H1 (cell line): ENCODE measurements at regions not wholly inside any gene's neighbourhood (a gene's known extent, or its start where the extent isn't known, plus 50 kb on each side); places are given as distances from the start of the nearest gene placed in this dataset.

Experiments used
- EZH2 ChIP-seq: fragments of 200-600 bp; sonication (generic); IDR thresholded peaks from 2 replicates; pipeline ENCODE4 v1.7.1; 2012; ENCODE audit warnings: low read depth, mild to moderate bottlenecking, moderate library complexity, low read length, inconsistent platforms; ENCODE audit not compliant: severe bottlenecking
- MAFK ChIP-seq: IDR thresholded peaks from 2 replicates; pipeline ENCODE4 v1.6.1; 2012; ENCODE audit warnings: low read depth, mild to moderate bottlenecking, improper control_type of control experiment, low read length
- RAD21 ChIP-seq, 2 experiments: IDR thresholded peaks in 1 of 2; conservative IDR thresholded peaks in 1 of 2; 2 replicates each; pipeline ENCODE4 v1.6.1; 2011; ENCODE audit warnings: low read depth in 2 of 2, low read length in 2 of 2, improper control_type of control experiment in 1 of 2, inconsistent platforms in 1 of 2, mild to moderate bottlenecking in 1 of 2, moderate library complexity in 1 of 2
- SIX5 ChIP-seq: IDR thresholded peaks from 2 replicates; pipeline ENCODE4 v1.6.1; 2011; ENCODE audit warnings: mild to moderate bottlenecking, low read depth, low read length
- TAF7 ChIP-seq: optimal IDR thresholded peaks from 2 replicates; pipeline ENCODE3; 2011; ENCODE audit warnings: low read depth, mild to moderate bottlenecking, inconsistent platforms, low read length, moderate library complexity, borderline replicate concordance
- TF ChIP-seq, protein P1 (sequence below): fragments of 300-600 bp; sonication (generic); IDR thresholded peaks from 2 replicates; pipeline ENCODE4 v1.7.1; 2012; ENCODE audit warnings: low read length, moderate library complexity, mild to moderate bottlenecking, inconsistent platforms; ENCODE audit not compliant: insufficient replicate concordance

DNA sequence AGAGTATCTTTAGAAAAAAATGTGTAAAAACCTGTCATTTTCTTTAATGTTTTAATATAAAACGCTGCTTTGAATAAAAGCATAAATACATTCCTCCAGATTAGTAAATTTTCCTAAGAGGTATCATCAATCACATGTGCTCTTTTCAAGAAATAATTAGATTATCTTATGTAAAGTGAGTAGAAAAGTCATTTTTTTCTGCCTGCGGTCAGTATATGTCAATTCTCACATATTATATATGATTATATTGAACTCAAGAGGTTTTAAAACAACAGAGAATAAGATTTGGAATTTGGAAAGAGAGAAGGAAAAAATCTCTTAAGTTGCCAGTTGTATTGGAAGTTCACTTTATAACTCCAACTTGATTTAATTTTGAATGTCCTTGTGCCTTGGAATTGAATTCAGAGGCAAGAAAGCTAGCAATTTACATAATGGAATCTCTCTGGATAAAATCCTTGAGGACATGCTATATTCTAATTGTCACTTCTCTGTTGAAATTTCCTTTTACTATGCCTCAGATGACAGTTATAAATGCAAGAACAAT lies 740.1 kb upstream of the SPRY2 start (continued):
- TF ChIP-seq, protein P1, sequence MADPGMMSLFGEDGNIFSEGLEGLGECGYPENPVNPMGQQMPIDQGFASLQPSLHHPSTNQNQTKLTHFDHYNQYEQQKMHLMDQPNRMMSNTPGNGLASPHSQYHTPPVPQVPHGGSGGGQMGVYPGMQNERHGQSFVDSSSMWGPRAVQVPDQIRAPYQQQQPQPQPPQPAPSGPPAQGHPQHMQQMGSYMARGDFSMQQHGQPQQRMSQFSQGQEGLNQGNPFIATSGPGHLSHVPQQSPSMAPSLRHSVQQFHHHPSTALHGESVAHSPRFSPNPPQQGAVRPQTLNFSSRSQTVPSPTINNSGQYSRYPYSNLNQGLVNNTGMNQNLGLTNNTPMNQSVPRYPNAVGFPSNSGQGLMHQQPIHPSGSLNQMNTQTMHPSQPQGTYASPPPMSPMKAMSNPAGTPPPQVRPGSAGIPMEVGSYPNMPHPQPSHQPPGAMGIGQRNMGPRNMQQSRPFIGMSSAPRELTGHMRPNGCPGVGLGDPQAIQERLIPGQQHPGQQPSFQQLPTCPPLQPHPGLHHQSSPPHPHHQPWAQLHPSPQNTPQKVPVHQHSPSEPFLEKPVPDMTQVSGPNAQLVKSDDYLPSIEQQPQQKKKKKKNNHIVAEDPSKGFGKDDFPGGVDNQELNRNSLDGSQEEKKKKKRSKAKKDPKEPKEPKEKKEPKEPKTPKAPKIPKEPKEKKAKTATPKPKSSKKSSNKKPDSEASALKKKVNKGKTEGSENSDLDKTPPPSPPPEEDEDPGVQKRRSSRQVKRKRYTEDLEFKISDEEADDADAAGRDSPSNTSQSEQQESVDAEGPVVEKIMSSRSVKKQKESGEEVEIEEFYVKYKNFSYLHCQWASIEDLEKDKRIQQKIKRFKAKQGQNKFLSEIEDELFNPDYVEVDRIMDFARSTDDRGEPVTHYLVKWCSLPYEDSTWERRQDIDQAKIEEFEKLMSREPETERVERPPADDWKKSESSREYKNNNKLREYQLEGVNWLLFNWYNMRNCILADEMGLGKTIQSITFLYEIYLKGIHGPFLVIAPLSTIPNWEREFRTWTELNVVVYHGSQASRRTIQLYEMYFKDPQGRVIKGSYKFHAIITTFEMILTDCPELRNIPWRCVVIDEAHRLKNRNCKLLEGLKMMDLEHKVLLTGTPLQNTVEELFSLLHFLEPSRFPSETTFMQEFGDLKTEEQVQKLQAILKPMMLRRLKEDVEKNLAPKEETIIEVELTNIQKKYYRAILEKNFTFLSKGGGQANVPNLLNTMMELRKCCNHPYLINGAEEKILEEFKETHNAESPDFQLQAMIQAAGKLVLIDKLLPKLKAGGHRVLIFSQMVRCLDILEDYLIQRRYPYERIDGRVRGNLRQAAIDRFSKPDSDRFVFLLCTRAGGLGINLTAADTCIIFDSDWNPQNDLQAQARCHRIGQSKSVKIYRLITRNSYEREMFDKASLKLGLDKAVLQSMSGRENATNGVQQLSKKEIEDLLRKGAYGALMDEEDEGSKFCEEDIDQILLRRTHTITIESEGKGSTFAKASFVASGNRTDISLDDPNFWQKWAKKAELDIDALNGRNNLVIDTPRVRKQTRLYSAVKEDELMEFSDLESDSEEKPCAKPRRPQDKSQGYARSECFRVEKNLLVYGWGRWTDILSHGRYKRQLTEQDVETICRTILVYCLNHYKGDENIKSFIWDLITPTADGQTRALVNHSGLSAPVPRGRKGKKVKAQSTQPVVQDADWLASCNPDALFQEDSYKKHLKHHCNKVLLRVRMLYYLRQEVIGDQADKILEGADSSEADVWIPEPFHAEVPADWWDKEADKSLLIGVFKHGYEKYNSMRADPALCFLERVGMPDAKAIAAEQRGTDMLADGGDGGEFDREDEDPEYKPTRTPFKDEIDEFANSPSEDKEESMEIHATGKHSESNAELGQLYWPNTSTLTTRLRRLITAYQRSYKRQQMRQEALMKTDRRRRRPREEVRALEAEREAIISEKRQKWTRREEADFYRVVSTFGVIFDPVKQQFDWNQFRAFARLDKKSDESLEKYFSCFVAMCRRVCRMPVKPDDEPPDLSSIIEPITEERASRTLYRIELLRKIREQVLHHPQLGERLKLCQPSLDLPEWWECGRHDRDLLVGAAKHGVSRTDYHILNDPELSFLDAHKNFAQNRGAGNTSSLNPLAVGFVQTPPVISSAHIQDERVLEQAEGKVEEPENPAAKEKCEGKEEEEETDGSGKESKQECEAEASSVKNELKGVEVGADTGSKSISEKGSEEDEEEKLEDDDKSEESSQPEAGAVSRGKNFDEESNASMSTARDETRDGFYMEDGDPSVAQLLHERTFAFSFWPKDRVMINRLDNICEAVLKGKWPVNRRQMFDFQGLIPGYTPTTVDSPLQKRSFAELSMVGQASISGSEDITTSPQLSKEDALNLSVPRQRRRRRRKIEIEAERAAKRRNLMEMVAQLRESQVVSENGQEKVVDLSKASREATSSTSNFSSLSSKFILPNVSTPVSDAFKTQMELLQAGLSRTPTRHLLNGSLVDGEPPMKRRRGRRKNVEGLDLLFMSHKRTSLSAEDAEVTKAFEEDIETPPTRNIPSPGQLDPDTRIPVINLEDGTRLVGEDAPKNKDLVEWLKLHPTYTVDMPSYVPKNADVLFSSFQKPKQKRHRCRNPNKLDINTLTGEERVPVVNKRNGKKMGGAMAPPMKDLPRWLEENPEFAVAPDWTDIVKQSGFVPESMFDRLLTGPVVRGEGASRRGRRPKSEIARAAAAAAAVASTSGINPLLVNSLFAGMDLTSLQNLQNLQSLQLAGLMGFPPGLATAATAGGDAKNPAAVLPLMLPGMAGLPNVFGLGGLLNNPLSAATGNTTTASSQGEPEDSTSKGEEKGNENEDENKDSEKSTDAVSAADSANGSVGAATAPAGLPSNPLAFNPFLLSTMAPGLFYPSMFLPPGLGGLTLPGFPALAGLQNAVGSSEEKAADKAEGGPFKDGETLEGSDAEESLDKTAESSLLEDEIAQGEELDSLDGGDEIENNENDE = no peak
- TF ChIP-seq MAFK (no peak), RAD21 (IDR thresholded peaks at IDR 0.05 in 1 of 2, conservative IDR thresholded peaks at IDR 0.05 in 1 of 2; ENCODE audit: low read depth in 2 of 2, low read length in 2 of 2) (no peak), SIX5 (no peak), TAF7 (no peak), EZH2 (no peak)
